Activated naive CD8-positive, alpha-beta T cell treated with anti-CD3 and anti-CD28 coated beads, Interleukin-2, amount 10 ng/mL, durations not matched to agents 7 days and 5 days (primary cell): ENCODE measurements at regions not wholly inside any gene's neighbourhood (a gene's known extent, or its start where the extent isn't known, plus 50 kb on each side); places are given as distances from the start of the nearest gene placed in this dataset.

ENCODE experiments used
- ATAC-seq: fragments of 150-1000 bp; cut with Tn5 transposase; one replicate; pipeline ENCODE4 v1.10.0; 2021; ENCODE audit warnings: low read depth, moderate library complexity
- POLR2A ChIA-PET: fragments of 350-600 bp; sonication (Branson Sonifier 250); formaldehyde crosslinking; loops from one replicate; lab custom pipeline; 2021; ENCODE audit warnings: antibody characterized with exemption; lab: Charles Lee
- DNase-seq: peaks from one replicate; pipeline ENCODE4 v3.0.0; 2021
- H3K27ac Mint-ChIP-seq: one replicate; pipeline ENCODE4 v1.8.0; 2022; ENCODE audit warnings: mild to moderate bottlenecking, mixed read lengths
- H3K27me3 Mint-ChIP-seq: one replicate; pipeline ENCODE4 v1.8.0; 2022; ENCODE audit warnings: mild to moderate bottlenecking, moderate library complexity, mixed read lengths
- H3K36me3 Mint-ChIP-seq: one replicate; pipeline ENCODE4 v1.8.0; 2021; ENCODE audit warnings: mild to moderate bottlenecking, mixed read lengths
- H3K4me1 Mint-ChIP-seq: one replicate; pipeline ENCODE4 v1.8.0; 2021; ENCODE audit warnings: mixed read lengths
- H3K4me3 Mint-ChIP-seq: one replicate; pipeline ENCODE4 v1.8.0; 2022; ENCODE audit warnings: mild to moderate bottlenecking, moderate library complexity, mixed read lengths
- H3K9me3 Mint-ChIP-seq: one replicate; pipeline ENCODE4 v1.8.0; 2021; ENCODE audit warnings: mixed read lengths

DNA sequence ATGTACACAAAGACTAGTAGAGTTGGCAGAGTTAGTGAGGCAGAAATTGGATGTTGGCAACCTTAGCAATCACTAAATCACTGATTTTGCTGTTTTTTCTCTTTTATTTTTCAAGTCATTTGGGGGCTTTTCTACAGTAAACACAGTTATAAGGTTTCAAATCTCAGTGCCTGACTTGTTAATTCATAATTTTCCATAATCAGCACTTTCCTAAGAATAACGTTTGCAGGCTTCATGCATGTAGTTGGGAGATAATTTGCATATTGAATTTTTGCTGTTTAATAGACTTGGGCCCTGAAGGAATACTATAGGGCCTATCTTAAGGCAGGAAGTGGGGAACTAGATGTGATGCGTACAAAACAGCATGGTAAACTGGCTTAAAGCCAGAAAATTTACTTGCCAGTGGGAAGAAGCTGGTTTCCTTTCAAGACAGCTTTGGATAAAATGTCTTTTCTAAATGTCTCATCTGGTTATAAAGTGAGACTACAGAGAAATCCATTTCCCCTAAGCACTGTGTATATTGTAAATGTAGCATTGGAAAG, 127.2 kb upstream of the SMIM21 start:
- DNase-seq (no peak), ATAC-seq (no peak)
- Mint-ChIP-seq H3K27me3 (peaks cover 5% of the 10 kb centered on the region), H3K36me3 (no peaks in the 10 kb centered on the region), H3K9me3 (no peaks in the 10 kb centered on the region), H3K4me1 (no peaks in the 10 kb centered on the region), H3K4me3 (no peak overlapping the region), H3K27ac (no peak overlapping the region)
- POLR2A ChIA-PET: no interaction called here

DNA sequence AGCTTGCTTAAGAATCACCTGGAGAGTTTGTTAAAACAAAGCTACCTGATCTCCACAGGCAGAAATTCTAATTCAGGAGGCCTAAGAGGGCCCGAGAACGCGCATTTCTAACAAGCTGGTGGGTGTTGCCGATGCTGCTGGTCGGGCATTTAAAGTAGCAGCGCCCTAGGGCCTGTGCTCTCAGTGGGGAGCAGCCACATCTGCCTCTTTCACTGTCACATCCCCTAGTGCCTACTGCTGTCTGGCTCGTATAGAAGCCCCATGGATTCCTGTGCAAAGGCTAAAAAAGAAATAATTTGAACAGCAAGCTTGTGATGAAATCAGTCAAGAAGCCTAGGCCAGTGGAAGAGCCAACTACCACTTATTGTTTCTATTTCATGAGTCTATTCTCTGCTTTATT, 126.7 kb upstream of the SMIM21 start:
- Mint-ChIP-seq H3K4me1 (no peaks in the 10 kb centered on the region), H3K4me3 (no peak overlapping the region), H3K27me3 (peaks cover 8% of the 10 kb centered on the region), H3K9me3 (no peaks in the 10 kb centered on the region), H3K36me3 (no peaks in the 10 kb centered on the region), H3K27ac (no peak overlapping the region)
- POLR2A ChIA-PET: no interaction called here
- no peak for DNase-seq
- ATAC-seq: no peak

GRCh38 chr18:75553021-75553420, 125.5 kb upstream of the SMIM21 start:
- no peaks in the 10 kb centered on the region for H3K36me3 Mint-ChIP-seq
- DNase-seq (no peak), ATAC-seq (no peak)
- POLR2A ChIA-PET: no interaction called here
- H3K27ac Mint-ChIP-seq: no peak overlapping the region
- peaks cover 8% of the 10 kb centered on the region for H3K27me3 Mint-ChIP-seq
- no peaks in the 10 kb centered on the region for H3K4me1 Mint-ChIP-seq
- H3K4me3 Mint-ChIP-seq: no peak overlapping the region
- H3K9me3 Mint-ChIP-seq: no peaks in the 10 kb centered on the region

- no peak overlapping the region for H3K4me3 Mint-ChIP-seq
- H3K4me1 Mint-ChIP-seq: no peaks in the 10 kb centered on the region
- peaks cover 8% of the 10 kb centered on the region for H3K27me3 Mint-ChIP-seq
- POLR2A ChIA-PET: no interaction called here
- no peaks in the 10 kb centered on the region for H3K9me3 Mint-ChIP-seq
- DNase-seq: no peak
- no peaks in the 10 kb centered on the region for H3K36me3 Mint-ChIP-seq
- ATAC-seq: no peak
- H3K27ac Mint-ChIP-seq: no peak overlapping the region
Observed at GRCh38 chr18:75551071-75551470, 123.6 kb upstream of the SMIM21 start.

DNA sequence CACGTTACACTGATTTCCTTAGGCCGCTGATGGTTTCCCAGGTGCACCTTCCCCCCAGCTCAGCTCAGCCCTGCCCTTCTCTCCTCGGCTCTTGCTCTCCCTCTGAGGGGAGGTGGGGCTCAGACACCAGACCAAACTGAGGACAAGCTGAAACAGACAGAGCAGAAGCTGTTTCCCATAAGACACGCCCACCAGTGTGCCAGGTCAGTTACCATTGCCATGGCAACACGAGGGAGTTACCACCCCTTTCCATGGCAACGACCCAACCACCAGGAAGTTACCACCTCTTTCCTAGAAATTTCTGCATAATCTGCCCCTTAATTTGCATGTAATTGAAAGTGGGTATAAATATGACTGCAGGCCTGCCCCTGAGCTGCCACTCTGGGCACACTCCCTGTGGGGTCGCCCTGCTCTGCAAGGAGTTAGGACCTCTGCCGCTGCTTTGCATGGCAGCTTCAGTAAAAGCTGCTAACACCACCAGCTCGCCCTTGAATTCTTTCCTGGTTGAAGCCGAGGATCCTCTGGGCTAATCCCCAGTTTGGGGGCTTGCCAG, 120.9 kb upstream of the SMIM21 start:
- no peaks in the 10 kb centered on the region for H3K4me1 Mint-ChIP-seq
- no peak overlapping the region for H3K27ac Mint-ChIP-seq
- H3K27me3 Mint-ChIP-seq: peaks cover 8% of the 10 kb centered on the region
- DNase-seq (no peak), ATAC-seq (no peak)
- no peak overlapping the region for H3K4me3 Mint-ChIP-seq
- POLR2A ChIA-PET: no interaction called here
- H3K9me3 Mint-ChIP-seq: no peaks in the 10 kb centered on the region
- H3K36me3 Mint-ChIP-seq: no peaks in the 10 kb centered on the region

- ATAC-seq: no peak
Observed at GRCh38 chr18:75546964-75547363, 119.5 kb upstream of the SMIM21 start.

GRCh38 chr18:75545189-75545588, 117.7 kb upstream of the SMIM21 start:
- H3K9me3 Mint-ChIP-seq: no peaks in the 10 kb centered on the region
- DNase-seq: no peak
- H3K27me3 Mint-ChIP-seq: peaks cover 14% of the 10 kb centered on the region
- H3K4me3 Mint-ChIP-seq: no peak overlapping the region
- no peaks in the 10 kb centered on the region for H3K4me1 Mint-ChIP-seq
- no peak overlapping the region for H3K27ac Mint-ChIP-seq
- no peak for ATAC-seq
- no peaks in the 10 kb centered on the region for H3K36me3 Mint-ChIP-seq
- POLR2A ChIA-PET: no interaction called here

More at GRCh38 chr18:75546964-75547363, 119.5 kb upstream of the SMIM21 start:
- Mint-ChIP-seq H3K9me3 (no peaks in the 10 kb centered on the region), H3K36me3 (no peaks in the 10 kb centered on the region), H3K4me1 (no peaks in the 10 kb centered on the region), H3K27ac (no peak overlapping the region), H3K27me3 (peaks cover 3% of the 10 kb centered on the region), H3K4me3 (no peak overlapping the region)
- DNase-seq: no peak
- POLR2A ChIA-PET: no interaction called here

- H3K4me1 Mint-ChIP-seq: no peaks in the 10 kb centered on the region
- H3K27ac Mint-ChIP-seq: no peak overlapping the region
- peaks cover 15% of the 10 kb centered on the region for H3K27me3 Mint-ChIP-seq
- H3K36me3 Mint-ChIP-seq: no peaks in the 10 kb centered on the region
- ATAC-seq: no peak
- DNase-seq: no peak
- POLR2A ChIA-PET: no interaction called here
- no peak overlapping the region for H3K4me3 Mint-ChIP-seq
- no peaks in the 10 kb centered on the region for H3K9me3 Mint-ChIP-seq
Observed at GRCh38 chr18:75544496-75544895, 117.0 kb upstream of the SMIM21 start.

DNA sequence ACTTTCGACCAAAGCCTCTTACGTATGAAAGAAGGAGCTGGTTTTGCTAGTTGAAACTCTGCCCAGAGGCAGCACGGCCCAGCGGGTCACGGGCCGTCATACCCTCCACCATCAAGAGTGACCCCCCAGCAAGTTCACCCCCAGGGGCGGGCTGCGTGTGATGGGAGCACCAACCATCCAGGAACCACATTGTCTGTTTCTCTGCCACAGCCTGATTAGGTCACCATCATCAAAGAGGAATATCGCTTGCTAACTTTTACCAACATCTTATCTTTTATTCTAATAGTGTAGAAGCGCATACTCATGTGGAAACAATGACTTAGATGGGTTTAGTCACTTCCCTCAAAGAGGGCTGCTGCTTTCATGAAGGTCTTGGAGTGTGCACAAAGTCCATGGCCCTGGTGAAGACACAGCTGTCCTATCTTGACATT, 116.6 kb upstream of the SMIM21 start:
- Mint-ChIP-seq H3K36me3 (no peaks in the 10 kb centered on the region), H3K4me1 (no peaks in the 10 kb centered on the region), H3K27ac (no peak overlapping the region), H3K9me3 (no peaks in the 10 kb centered on the region), H3K27me3 (peaks cover 14% of the 10 kb centered on the region), H3K4me3 (no peak overlapping the region)
- ATAC-seq: no peak
- DNase-seq: no peak
- POLR2A ChIA-PET: no interaction called here

- ATAC-seq (no peak), DNase-seq (no peak)
- no peak overlapping the region for H3K27ac Mint-ChIP-seq
- peaks cover 17% of the 10 kb centered on the region for H3K27me3 Mint-ChIP-seq
- no peak overlapping the region for H3K4me3 Mint-ChIP-seq
- H3K9me3 Mint-ChIP-seq: no peaks in the 10 kb centered on the region
- no peaks in the 10 kb centered on the region for H3K4me1 Mint-ChIP-seq
- POLR2A ChIA-PET: no interaction called here
- no peaks in the 10 kb centered on the region for H3K36me3 Mint-ChIP-seq
Observed at GRCh38 chr18:75538727-75539126, 111.2 kb upstream of the SMIM21 start.

DNA sequence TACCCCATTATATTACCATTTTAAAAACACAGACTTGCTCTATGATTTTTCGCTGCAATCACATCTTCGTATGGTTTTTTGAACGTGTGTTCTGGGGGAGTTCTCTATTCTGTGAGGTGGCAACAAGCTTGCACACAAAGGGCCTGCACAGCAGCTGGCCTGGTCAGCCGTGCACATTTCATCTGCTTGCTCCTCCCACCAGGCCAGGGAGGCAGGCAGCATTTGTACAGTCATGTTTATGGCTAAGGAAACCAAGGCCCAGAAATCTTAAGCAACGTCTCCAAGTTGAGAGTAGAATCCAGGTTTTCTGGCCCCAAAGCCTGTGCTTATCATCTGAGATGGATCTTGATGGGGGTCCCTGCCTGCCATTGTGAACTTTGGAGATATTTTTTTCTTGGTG, 106.4 kb upstream of the SMIM21 start:
- DNase-seq: no peak
- no peaks in the 10 kb centered on the region for H3K9me3 Mint-ChIP-seq
- no peak for ATAC-seq
- peaks cover 3% of the 10 kb centered on the region for H3K27me3 Mint-ChIP-seq
- no peaks in the 10 kb centered on the region for H3K4me1 Mint-ChIP-seq
- H3K4me3 Mint-ChIP-seq: no peak overlapping the region
- H3K27ac Mint-ChIP-seq: no peak overlapping the region
- POLR2A ChIA-PET: no interaction called here
- no peaks in the 10 kb centered on the region for H3K36me3 Mint-ChIP-seq

GRCh38 chr18:75533209-75533608, 105.7 kb upstream of the SMIM21 start:
- Mint-ChIP-seq H3K27ac (no peak overlapping the region), H3K4me3 (no peak overlapping the region), H3K27me3 (peaks cover 3% of the 10 kb centered on the region), H3K9me3 (no peaks in the 10 kb centered on the region), H3K4me1 (no peaks in the 10 kb centered on the region), H3K36me3 (no peaks in the 10 kb centered on the region)
- ATAC-seq (no peak), DNase-seq (no peak)
- POLR2A ChIA-PET: no interaction called here

DNA sequence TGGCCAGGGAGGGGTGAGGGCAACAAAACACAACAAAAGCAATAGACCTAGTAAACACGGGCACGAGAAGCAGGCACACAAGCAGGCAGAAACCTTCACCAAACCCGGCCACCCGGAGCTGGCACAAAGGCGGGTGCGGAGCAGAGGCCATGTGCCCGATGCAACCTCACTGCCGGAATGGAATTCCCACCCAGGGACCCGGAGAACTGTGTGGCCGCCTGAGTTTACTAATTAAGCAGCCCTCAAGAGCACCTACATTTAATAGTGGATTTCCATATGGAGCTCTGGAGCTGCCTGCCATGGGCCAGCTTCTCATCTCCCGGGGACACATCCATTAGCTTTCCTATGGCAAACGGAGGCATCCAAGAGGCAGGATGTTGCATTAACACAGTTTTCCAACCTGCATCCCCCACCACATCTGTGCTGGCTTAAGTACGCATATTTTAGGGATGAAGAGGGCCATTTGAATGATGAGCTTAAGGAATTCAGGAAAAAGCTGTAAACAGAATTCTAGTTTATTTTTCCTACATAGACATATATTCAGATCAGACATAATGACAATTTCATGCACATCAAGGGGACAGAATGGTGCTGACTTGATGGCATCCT, 104.5 kb upstream of the SMIM21 start:
- no peaks in the 10 kb centered on the region for H3K9me3 Mint-ChIP-seq

GRCh38 chr18:75531212-75531850, 103.8 kb upstream of the SMIM21 start:
- Mint-ChIP-seq H3K27me3 (no peaks in the 10 kb centered on the region), H3K4me1 (no peaks in the 10 kb centered on the region), H3K36me3 (no peaks in the 10 kb centered on the region), H3K9me3 (no peaks in the 10 kb centered on the region), H3K4me3 (no peak overlapping the region), H3K27ac (no peak overlapping the region)
- POLR2A ChIA-PET: no interaction called here
- no peak for DNase-seq
- ATAC-seq: no peak

More for the DNA sequence above, 104.5 kb upstream of the SMIM21 start:
- Mint-ChIP-seq H3K4me1 (no peaks in the 10 kb centered on the region), H3K27ac (no peak overlapping the region), H3K36me3 (no peaks in the 10 kb centered on the region), H3K4me3 (no peak overlapping the region), H3K27me3 (peaks cover 3% of the 10 kb centered on the region)
- ATAC-seq (no peak), DNase-seq (no peak)
- POLR2A ChIA-PET: no interaction called here
